GM23338 (cell line): ENCODE measurements at regions not wholly inside any gene's neighbourhood (a gene's known extent, or its start where the extent isn't known, plus 50 kb on each side); places are given as distances from the start of the nearest gene placed in this dataset.

Experiments
- ATAC-seq: fragments of 200-7000 bp; cut with Tn5 transposase; 3 replicates; pipeline ENCODE4 v1.9.1; 2020
- DNase-seq: peaks from one replicate; pipeline ENCODE4 v3.0.0-alpha.2; 2015; ENCODE audit warnings: low spot score
- H2AFZ ChIP-seq: fragments of 200-600 bp; sonication (generic); 2 replicates; pipeline ENCODE4 v1.8.0; 2016; ENCODE audit warnings: antibody characterized with exemption, mild to moderate bottlenecking, moderate library complexity
- H3F3A ChIP-seq: fragments of 200-600 bp; sonication (generic); replicated peaks from 2 replicates; pipeline ENCODE4 v1.8.0; 2017; ENCODE audit warnings: antibody characterized with exemption, mixed run types, low read depth
- H3K27ac ChIP-seq: fragments of 200-600 bp; sonication (generic); 2 replicates; pipeline ENCODE4 v1.6.1; 2016; ENCODE audit warnings: low read depth
- H3K27me3 ChIP-seq: fragments of 200-600 bp; sonication (generic); 2 replicates; pipeline ENCODE4 v1.8.0; 2016; ENCODE audit warnings: mild to moderate bottlenecking, mixed run types, moderate library complexity; ENCODE audit not compliant: insufficient read depth
- H3K36me3 ChIP-seq: fragments of 200-600 bp; sonication (generic); 2 replicates; pipeline ENCODE4 v1.8.0; 2016; ENCODE audit warnings: mild to moderate bottlenecking; ENCODE audit not compliant: insufficient read depth
- H3K4me1 ChIP-seq: fragments of 200-600 bp; sonication (generic); 2 replicates; pipeline ENCODE4 v1.8.0; 2016; ENCODE audit warnings: mild to moderate bottlenecking, moderate library complexity; ENCODE audit not compliant: insufficient read depth
- H3K4me2 ChIP-seq: fragments of 200-600 bp; sonication (generic); 2 replicates; pipeline ENCODE4 v1.7.1; 2017; ENCODE audit warnings: mixed run types
- H3K4me3 ChIP-seq: fragments of 200-600 bp; sonication (generic); 2 replicates; pipeline ENCODE4 v1.6.1; 2016; ENCODE audit warnings: mixed run types
- H3K79me2 ChIP-seq: fragments of 200-600 bp; sonication (generic); replicated peaks from 2 replicates; pipeline ENCODE4 v1.8.0; 2017; ENCODE audit warnings: mild to moderate bottlenecking; ENCODE audit not compliant: insufficient read depth
- H3K9me2 ChIP-seq: fragments of 200-600 bp; sonication (generic); 2 replicates; pipeline ENCODE4 v1.8.0; 2017; ENCODE audit not compliant: insufficient read depth
- H4K20me1 ChIP-seq: fragments of 200-600 bp; sonication (generic); replicated peaks from 2 replicates; pipeline ENCODE4 v1.8.0; 2017; ENCODE audit warnings: mild to moderate bottlenecking; ENCODE audit not compliant: insufficient read depth
- H3K27ac Mint-ChIP-seq: 2 replicates; pipeline ENCODE4 v1.8.0; 2020; ENCODE audit warnings: inconsistent platforms, mild to moderate bottlenecking, moderate library complexity, mixed read lengths
- H3K27me3 Mint-ChIP-seq: 3 replicates; pipeline ENCODE4 v1.8.0; 2022; ENCODE audit warnings: low read depth, mild to moderate bottlenecking, moderate library complexity, mixed read lengths, inconsistent platforms; ENCODE audit not compliant: insufficient read depth, poor library complexity
- H3K36me3 Mint-ChIP-seq: 3 replicates; pipeline ENCODE4 v1.8.0; 2021; ENCODE audit warnings: low read depth, mild to moderate bottlenecking, inconsistent platforms, moderate library complexity, mixed read lengths
- H3K4me1 Mint-ChIP-seq: 3 replicates; pipeline ENCODE4 v1.8.0; 2020; ENCODE audit warnings: mild to moderate bottlenecking, inconsistent platforms, mixed read lengths
- H3K4me3 Mint-ChIP-seq: 3 replicates; pipeline ENCODE4 v1.8.0; 2021; ENCODE audit warnings: moderate library complexity, mild to moderate bottlenecking, inconsistent platforms, mixed read lengths
- H3K9me3 Mint-ChIP-seq: 3 replicates; pipeline ENCODE4 v1.8.0; 2020; ENCODE audit warnings: moderate library complexity, mild to moderate bottlenecking, inconsistent platforms, mixed read lengths
- CREB1 ChIP-seq: fragments of 250-450 bp; sonication (Bioruptor Pico); IDR thresholded peaks from 2 replicates; pipeline ENCODE4 v1.5.0; 2020; ENCODE audit warnings: low read depth, mild to moderate bottlenecking, moderate library complexity
- CTCF ChIP-seq, 2 experiments: fragments of 200-600 bp in 1 of 2; sonication (generic) in 1 of 2; conservative IDR thresholded peaks; 2 replicates each; pipeline versions ENCODE4 v1.5.1 to v1.6.1; 2016 to 2017; ENCODE audit warnings: antibody characterized with exemption in 2 of 2, low read depth in 2 of 2, mild to moderate bottlenecking in 2 of 2, moderate library complexity in 1 of 2
- ETS1 ChIP-seq: IDR thresholded peaks from 2 replicates; pipeline ENCODE4 v1.6.1; 2016; ENCODE audit warnings: antibody characterized with exemption
- EZH2phosphoT487 ChIP-seq: fragments of 200-600 bp; sonication (generic); IDR thresholded peaks from one replicate; pipeline ENCODE4 v1.8.1; 2018; ENCODE audit warnings: antibody characterized with exemption; ENCODE audit not compliant: unreplicated experiment
- JUNB ChIP-seq: IDR thresholded peaks from one replicate; pipeline ENCODE4 v1.6.1; 2016; ENCODE audit warnings: antibody characterized with exemption; ENCODE audit not compliant: unreplicated experiment
- NANOG ChIP-seq: IDR thresholded peaks from 2 replicates; pipeline ENCODE4 v1.6.1; 2016; ENCODE audit warnings: antibody characterized with exemption, borderline replicate concordance
- REST ChIP-seq: IDR thresholded peaks from one replicate; pipeline ENCODE4 v1.6.1; 2018; ENCODE audit warnings: antibody characterized with exemption; ENCODE audit not compliant: unreplicated experiment
- STAT1 ChIP-seq: IDR thresholded peaks from one replicate; pipeline ENCODE4 v1.6.1; 2016; ENCODE audit warnings: antibody characterized with exemption; ENCODE audit not compliant: unreplicated experiment
- ZNF114 ChIP-seq: fragments of 250-450 bp; sonication (Bioruptor Pico); IDR thresholded peaks from 2 replicates; pipeline ENCODE4 v1.5.0; 2020; ENCODE audit warnings: mild to moderate bottlenecking, moderate library complexity
- ZNF331 ChIP-seq: fragments of 250-450 bp; sonication (Bioruptor Pico); IDR thresholded peaks from 2 replicates; pipeline ENCODE4 v1.5.0; 2020; ENCODE audit warnings: low read depth, mild to moderate bottlenecking, moderate library complexity
- ZNF462 ChIP-seq: fragments of 250-450 bp; sonication (Bioruptor Pico); IDR thresholded peaks from 2 replicates; pipeline ENCODE4 v1.5.0; 2020; ENCODE audit warnings: mild to moderate bottlenecking, moderate library complexity

- peaks cover 5% of the 10 kb centered on the region for H3K4me1 Mint-ChIP-seq
- Histone ChIP-seq H2AFZ (no peak overlapping the region), H3K4me1 (no peaks in the 10 kb centered on the region), H3K4me2 (no peak overlapping the region), H3K4me3 (no peak overlapping the region), H3K27ac (no peak overlapping the region), H3F3A (no peaks in the 10 kb centered on the region), H3K36me3 (no peaks in the 10 kb centered on the region), H4K20me1 (no peaks in the 10 kb centered on the region), H3K27me3 (no peaks in the 10 kb centered on the region), H3K9me2 (no peaks in the 10 kb centered on the region), H3K79me2 (no peaks in the 10 kb centered on the region)
- DNase-seq = no peak
- no peaks in the 10 kb centered on the region for H3K9me3 Mint-ChIP-seq
- no peak for ATAC-seq
- no peak overlapping the region for H3K4me3 Mint-ChIP-seq
- no peaks in the 10 kb centered on the region for H3K36me3 Mint-ChIP-seq
- no peaks in the 10 kb centered on the region for H3K27me3 Mint-ChIP-seq
- H3K27ac Mint-ChIP-seq = no peak overlapping the region
- no peak for TF ChIP-seq NANOG
- TF ChIP-seq JUNB = no peak
- no peak for TF ChIP-seq EZH2phosphoT487
- TF ChIP-seq REST = no peak
- no peak for TF ChIP-seq CTCF (conservative IDR thresholded peaks at IDR 0.05; ENCODE audit: low read depth in 2 of 2)
Observed at GRCh38 chr13:33560726-33561125, 257.2 kb upstream of the RFC3 start.

GRCh38 chr13:33561627-33562026, 256.3 kb upstream of the RFC3 start:
- Histone ChIP-seq H4K20me1 (no peaks in the 10 kb centered on the region), H3K4me2 (no peak overlapping the region), H3K4me1 (no peaks in the 10 kb centered on the region), H2AFZ (no peak overlapping the region), H3K4me3 (no peak overlapping the region), H3K9me2 (no peaks in the 10 kb centered on the region), H3K36me3 (no peaks in the 10 kb centered on the region), H3K79me2 (no peaks in the 10 kb centered on the region), H3F3A (no peaks in the 10 kb centered on the region), H3K27me3 (no peaks in the 10 kb centered on the region), H3K27ac (no peak overlapping the region)
- H3K27me3 Mint-ChIP-seq = no peaks in the 10 kb centered on the region
- ATAC-seq (no peak), DNase-seq (no peak)
- H3K36me3 Mint-ChIP-seq = no peaks in the 10 kb centered on the region
- H3K9me3 Mint-ChIP-seq = no peaks in the 10 kb centered on the region
- no peak overlapping the region for H3K27ac Mint-ChIP-seq
- no peak overlapping the region for H3K4me3 Mint-ChIP-seq
- peaks cover 5% of the 10 kb centered on the region for H3K4me1 Mint-ChIP-seq
- TF ChIP-seq EZH2phosphoT487 (no peak), CREB1 (CRISPR knock-in tag) (no peak), ZNF462 (CRISPR knock-in tag) (no peak), STAT1 (no peak), NANOG (no peak), ZNF114 (CRISPR knock-in tag) (no peak), ETS1 (no peak), ZNF331 (CRISPR knock-in tag) (no peak)
